ENCODE measurements at regions not wholly inside any gene's neighbourhood (a gene's known extent, or its start where the extent isn't known, plus 50 kb on each side); places are given as distances from the start of the nearest gene placed in this dataset.

- Histone ChIP-seq H3K27ac (ENCODE audit: extremely low read length, insufficient read depth, low read length) (no peak overlapping the region), H3K79me2 (ENCODE audit: insufficient read depth, low read length) (no peaks in the 10 kb centered on the region), H3K4me1 (ENCODE audit: insufficient read depth, low read length) (no peaks in the 10 kb centered on the region), H3K9ac (ENCODE audit: insufficient read depth, low read depth, low read length) (no peak overlapping the region), H3K4me2 (ENCODE audit: low read depth, low read length) (no peak overlapping the region), H3K4me3 (replicated peaks in 1 of 3; ENCODE audit: insufficient read depth in 1 of 3, low read depth in 2 of 3, low read length in 3 of 3) (no peak overlapping the region), H2AFZ (ENCODE audit: low read length) (no peak overlapping the region), H3K27me3 (ENCODE audit: control insufficient read depth in 1 of 2, insufficient read depth in 2 of 2, low read length in 2 of 2) (peaks cover 0 to under 1% of the 10 kb centered on the region in 2 experiments; a peak in 1 of 5 replicates), H4K20me1 (ENCODE audit: insufficient read depth, low read length) (no peaks in the 10 kb centered on the region), H3K36me3 (replicated peaks in 1 of 2; ENCODE audit: control insufficient read depth in 1 of 2, insufficient read depth in 2 of 2, low read length in 2 of 2) (no peaks in the 10 kb centered on the region), H3K9me3 (ENCODE audit: low read length) (no peaks in the 10 kb centered on the region)
- DNase-seq (ENCODE audit: low spot score) (no peak), ATAC-seq (no peak), FAIRE-seq (no peak)
- ChIA-PET CTCF (ENCODE audit: low intra/inter-chr PET ratio, low total read pairs) (no interaction called here), POLR2A (no interaction called here)
- BruUV-seq (replicated peaks), result no TSS peak
- 17% methylated on average over 1 of the region's 2 CpGs for WGBS (ENCODE audit: low lambda C conversion rate)
- in situ Hi-C loops (cut with HindIII; ENCODE audit: extremely low pct_ligation_motif_present, low pct_unique_long_range_greater_than_20kb), result no loop called here
- TF ChIP-seq SNAPC4 (CRISPR knock-in tag; IDR thresholded peaks at IDR 0.05) (no peak), RARG (CRISPR knock-in tag; IDR thresholded peaks at IDR 0.05; ENCODE audit: low read depth) (no peak), ZSCAN21 (CRISPR knock-in tag; IDR thresholded peaks at IDR 0.05; ENCODE audit: borderline replicate concordance) (no peak), ZNF737 (CRISPR knock-in tag; IDR thresholded peaks at IDR 0.05; ENCODE audit: borderline replicate concordance) (no peak), NR3C1 (CRISPR knock-in tag; IDR thresholded peaks at IDR 0.05) (no peak), FOXJ3 (CRISPR knock-in tag; IDR thresholded peaks at IDR 0.05; ENCODE audit: borderline replicate concordance) (no peak), ZBTB7A (CRISPR knock-in tag; IDR thresholded peaks at IDR 0.05) (no peak), ZFP90 (CRISPR knock-in tag; IDR thresholded peaks at IDR 0.05; ENCODE audit: borderline replicate concordance) (no peak), ZNF747 (CRISPR knock-in tag; IDR thresholded peaks at IDR 0.05; ENCODE audit: borderline replicate concordance) (no peak), KDM5B (CRISPR knock-in tag; IDR thresholded peaks at IDR 0.05; ENCODE audit: borderline replicate concordance) (no peak), ZNF567 (CRISPR knock-in tag; IDR thresholded peaks at IDR 0.05; ENCODE audit: borderline replicate concordance) (no peak), GPN1 (CRISPR knock-in tag; IDR thresholded peaks at IDR 0.05; ENCODE audit: borderline replicate concordance) (no peak), PCBP1 (IDR thresholded peaks at IDR 0.05; ENCODE audit: borderline replicate concordance, low read depth, low read length) (no peak), TFDP1 (CRISPR knock-in tag; IDR thresholded peaks at IDR 0.05; ENCODE audit: borderline replicate concordance) (no peak)
- intact Hi-C loops (cut with micrococcal nuclease; ENCODE audit: unreplicated experiment), result no loop called here
These were observed 71.4 kb upstream of the SMIM23 start for GRCh38 chr5:171714261-171714660.

All from HepG2 (cell line).